B cell (primary cell): ENCODE measurements at regions not wholly inside any gene's neighbourhood (a gene's known extent, or its start where the extent isn't known, plus 50 kb on each side); places are given as distances from the start of the nearest gene placed in this dataset.

Experiments used
- ATAC-seq: fragments of 200-7000 bp; cut with Tn5 transposase; one replicate; pipeline ENCODE4 v1.10.0; 2021; ENCODE audit warnings: low read depth, mild to moderate bottlenecking, moderate number of reproducible peaks, moderate library complexity
- CTCF ChIA-PET: fragments of 350-600 bp; sonication (Branson Sonifier 250); formaldehyde crosslinking; loops from one replicate; lab custom pipeline; 2021; ENCODE audit warnings: antibody characterized with exemption, inconsistent platforms; lab: Charles Lee
- POLR2A ChIA-PET: fragments of 350-600 bp; sonication (Branson Sonifier 250); formaldehyde crosslinking; loops from one replicate; lab custom pipeline; 2021; ENCODE audit warnings: antibody characterized with exemption; lab: Charles Lee
- DNase-seq: peaks from one replicate; pipeline ENCODE4 v3.0.0; 2013
- H2AFZ ChIP-seq: 2 replicates; pipeline ENCODE4 v1.6.1; 2012; ENCODE audit warnings: mild to moderate bottlenecking, low read depth, low read length; ENCODE audit not compliant: insufficient read depth, poor library complexity, severe bottlenecking
- H3K27ac ChIP-seq, 2 donors: 1 replicate in 1 of 2; 2 replicates in 1 of 2; pipeline ENCODE4 v1.5.1; 2012 to 2013; ENCODE audit warnings: low read length in 2 of 2, mild to moderate bottlenecking in 2 of 2, moderate library complexity in 1 of 2
- H3K27me3 ChIP-seq, 4 experiments: fragments of 200-600 bp in 1 of 4; sonication (generic) in 1 of 4; replicated peaks in 1 of 4; 1 replicate in 2 of 4; 2 replicates in 2 of 4; pipeline versions ENCODE4 v1.6.1 to v1.7.0; 2013 to 2016; ENCODE audit warnings: low read length in 3 of 4, mild to moderate bottlenecking in 2 of 4, mixed read lengths in 1 of 4, moderate library complexity in 1 of 4; ENCODE audit not compliant: insufficient read depth in 4 of 4, control insufficient read depth in 3 of 4; ENCODE audit errors: control extremely low read depth in 1 of 4
- H3K36me3 ChIP-seq, 2 experiments: replicated peaks in 1 of 2; 1 replicate in 1 of 2; 2 replicates in 1 of 2; pipeline versions ENCODE4 v1.6.1 to v1.7.1; 2013; ENCODE audit warnings: low read length in 1 of 2; ENCODE audit not compliant: insufficient read depth in 2 of 2, control insufficient read depth in 1 of 2; ENCODE audit errors: control extremely low read depth in 1 of 2, extremely low read depth in 1 of 2
- H3K4me1 ChIP-seq, 2 donors: fragments of 200-600 bp in 1 of 2; sonication (generic) in 1 of 2; 1 replicate in 1 of 2; 2 replicates in 1 of 2; pipeline versions ENCODE4 v1.5.1 to v1.6.1; 2013 to 2017; ENCODE audit warnings: low read length in 2 of 2; ENCODE audit not compliant: control insufficient read depth in 2 of 2, insufficient read depth in 2 of 2
- H3K4me2 ChIP-seq: replicated peaks from 2 replicates; pipeline ENCODE3; 2012; ENCODE audit warnings: mild to moderate bottlenecking, low read depth, low read length; ENCODE audit not compliant: poor library complexity, severe bottlenecking
- H3K4me3 ChIP-seq, 5 experiments: fragments of 200-600 bp in 1 of 5; sonication (generic) in 1 of 5; 1 replicate in 3 of 5; 2 replicates in 2 of 5; pipeline versions ENCODE4 v1.5.1 to v1.7.0; 2011 to 2016; ENCODE audit warnings: low read length in 4 of 5, mild to moderate bottlenecking in 4 of 5, low read depth in 2 of 5, control low read depth in 1 of 5, moderate library complexity in 1 of 5; ENCODE audit not compliant: insufficient read depth in 1 of 5; ENCODE audit errors: control extremely low read depth in 1 of 5, extremely low read depth in 1 of 5
- H3K79me2 ChIP-seq: fragments of 200-600 bp; sonication (generic); one replicate; pipeline ENCODE4 v1.6.0; 2016; ENCODE audit warnings: low read length; ENCODE audit not compliant: control insufficient read depth, insufficient read depth
- H3K9ac ChIP-seq: fragments of 200-600 bp; sonication (generic); 2 replicates; pipeline ENCODE4 v1.6.1; 2017; ENCODE audit warnings: mild to moderate bottlenecking, low read length, moderate library complexity
- H3K9me3 ChIP-seq, 3 donors: one replicate each; pipeline versions ENCODE4 v1.6.1 to v1.7.1; 2013; ENCODE audit warnings: low read length in 2 of 3; ENCODE audit not compliant: control insufficient read depth in 2 of 3, insufficient read depth in 1 of 3; ENCODE audit errors: control extremely low read depth in 1 of 3
- H4K20me1 ChIP-seq: 2 replicates; pipeline ENCODE4 v1.6.0; 2012; ENCODE audit warnings: mild to moderate bottlenecking, low read length; ENCODE audit not compliant: insufficient read depth, control insufficient read depth, poor library complexity, severe bottlenecking
- H3K27ac Mint-ChIP-seq: one replicate; pipeline ENCODE4 v1.8.0; 2021; ENCODE audit warnings: mixed read lengths
- H3K27me3 Mint-ChIP-seq: one replicate; pipeline ENCODE4 v1.8.0; 2021; ENCODE audit warnings: mixed read lengths
- H3K4me1 Mint-ChIP-seq: one replicate; pipeline ENCODE4 v1.8.0; 2021; ENCODE audit warnings: mixed read lengths
- H3K4me3 Mint-ChIP-seq: one replicate; pipeline ENCODE4 v1.8.0; 2021; ENCODE audit warnings: mixed read lengths
- H3K9me3 Mint-ChIP-seq: one replicate; pipeline ENCODE4 v1.8.0; 2022; ENCODE audit warnings: mixed read lengths; ENCODE audit not compliant: insufficient read depth
- CTCF ChIP-seq: fragments of 200-600 bp; IDR thresholded peaks from one replicate; pipeline ENCODE4 v1.8.0; 2022; ENCODE audit warnings: antibody characterized with exemption, mild to moderate bottlenecking
- EZH2 ChIP-seq: IDR thresholded peaks from 2 replicates; pipeline ENCODE4 v1.6.1; 2012; ENCODE audit warnings: borderline replicate concordance, low read depth, mild to moderate bottlenecking, moderate library complexity, low read length; ENCODE audit not compliant: insufficient read depth, poor library complexity, severe bottlenecking
- WGBS: methylation state at CpG from one replicate; pipeline ENCODE4 v1.1.5; 2013; ENCODE audit warnings: missing lambda C conversion rate; ENCODE audit not compliant: insufficient coverage; 5-methylcytosine and 5-hydroxymethylcytosine counted together
- intact Hi-C: fragments of 100-400 bp; cut with micrococcal nuclease; formaldehyde crosslinking; loops from one replicate; pipeline ENCODE4 v1.10.0; 2022

- no peak for TF ChIP-seq EZH2
- TF ChIP-seq CTCF = no peak
- no peaks in the 10 kb centered on the region for H3K36me3 ChIP-seq
- no peaks in the 10 kb centered on the region for H3K4me1 ChIP-seq
- Mint-ChIP-seq H3K9me3 (no peaks in the 10 kb centered on the region), H3K27ac (no peak overlapping the region), H3K4me1 (no peaks in the 10 kb centered on the region), H3K27me3 (peaks cover 40% of the 10 kb centered on the region), H3K4me3 (no peak overlapping the region)
- WGBS = 20% methylated on average over 1 of the region's 5 CpGs
- POLR2A ChIA-PET = no interaction called here
- peaks cover 0 to 6% (median 0%) of the 10 kb centered on the region in 4 experiments for H3K27me3 ChIP-seq
- H4K20me1 ChIP-seq = no peaks in the 10 kb centered on the region
- H3K9ac ChIP-seq = no peak overlapping the region
- no peak overlapping the region for H3K4me3 ChIP-seq
- H2AFZ ChIP-seq = no peak overlapping the region
- H3K27ac ChIP-seq = no peak overlapping the region
- H3K9me3 ChIP-seq = no peaks in the 10 kb centered on the region
- CTCF ChIA-PET = no interaction called here
- ATAC-seq (no peak), DNase-seq (no peak)
- intact Hi-C loops = no loop called here
- H3K79me2 ChIP-seq = no peaks in the 10 kb centered on the region
- H3K4me2 ChIP-seq = no peak overlapping the region
These were observed 178.2 kb downstream of the TMEM132E start for GRCh38 chr17:34757611-34758010.

GRCh38 chr17:34757106-34757505 lies 177.7 kb downstream of the TMEM132E start:
- H3K4me1 Mint-ChIP-seq = no peaks in the 10 kb centered on the region
- DNase-seq = no peak

More at GRCh38 chr17:34757106-34757505, 177.7 kb downstream of the TMEM132E start:
- no peak overlapping the region for H3K4me2 ChIP-seq
- Mint-ChIP-seq H3K27ac (no peak overlapping the region), H3K9me3 (no peaks in the 10 kb centered on the region), H3K27me3 (peaks cover 45% of the 10 kb centered on the region), H3K4me3 (no peak overlapping the region)
- no peak overlapping the region for H3K4me3 ChIP-seq
- no peaks in the 10 kb centered on the region for H4K20me1 ChIP-seq
- POLR2A ChIA-PET = no interaction called here
- CTCF ChIA-PET = no interaction called here
- no peaks in the 10 kb centered on the region for H3K36me3 ChIP-seq
- no peak for ATAC-seq
- no peak overlapping the region for H2AFZ ChIP-seq
- no peaks in the 10 kb centered on the region for H3K9me3 ChIP-seq
- H3K9ac ChIP-seq = no peak overlapping the region
- intact Hi-C loops = no loop called here
- H3K4me1 ChIP-seq = no peaks in the 10 kb centered on the region
- 69% methylated on average over 2 of the region's 4 CpGs for WGBS
- TF ChIP-seq EZH2 = no peak
- no peak for TF ChIP-seq CTCF
- no peak overlapping the region for H3K27ac ChIP-seq
- peaks cover 0 to 5% (median 0%) of the 10 kb centered on the region in 4 experiments for H3K27me3 ChIP-seq
- no peaks in the 10 kb centered on the region for H3K79me2 ChIP-seq
